Activated gamma-delta T cell treated with Interleukin-2 at 50 U/mL for 16 hours (primary cell): ENCODE measurements at regions not wholly inside any gene's neighbourhood (a gene's known extent, or its start where the extent isn't known, plus 50 kb on each side); places are given as distances from the start of the nearest gene placed in this dataset.

ENCODE experiments used
- DNase-seq: peaks from one replicate; pipeline ENCODE4 v3.0.0-alpha.2; 2020

DNA sequence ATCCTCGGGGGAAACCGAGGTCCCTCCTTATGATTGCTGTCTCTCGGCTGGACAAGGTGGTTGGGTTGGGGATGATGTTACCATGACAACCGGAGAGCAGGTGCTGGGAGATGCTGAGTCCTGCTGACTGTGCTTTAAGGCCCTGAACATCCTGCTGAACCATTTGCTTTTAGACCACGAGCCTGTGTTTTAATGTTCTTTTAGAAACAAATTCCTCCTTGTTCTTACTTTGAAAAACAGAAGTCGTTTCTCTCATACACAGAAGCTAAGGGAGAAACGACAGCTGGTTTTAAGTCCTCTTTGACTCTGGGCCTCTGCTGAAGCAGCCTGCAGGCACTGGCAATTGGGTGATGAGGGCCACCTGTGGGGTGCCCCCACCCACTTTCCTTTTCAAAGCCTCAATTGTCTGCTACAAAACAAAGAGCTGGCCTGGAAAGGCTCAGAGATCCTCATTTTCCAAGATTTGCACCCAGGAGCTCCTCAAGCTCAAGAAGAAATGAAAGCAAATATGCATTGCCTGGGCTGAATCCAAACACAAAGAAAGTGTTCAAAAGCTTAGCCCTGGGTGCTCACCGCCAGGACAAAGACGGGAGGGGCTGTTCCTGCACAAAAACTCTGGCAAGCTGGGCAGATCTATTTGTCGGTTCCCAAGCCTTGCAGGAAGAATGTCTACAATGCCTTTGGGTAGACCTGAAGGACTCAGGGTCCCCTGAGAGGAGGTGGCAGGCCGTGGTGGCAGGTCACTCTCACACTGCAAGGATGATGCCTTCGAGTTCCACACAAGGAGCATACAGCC is 90.0 kb upstream of the CLMN start:
- no peak for DNase-seq

DNA sequence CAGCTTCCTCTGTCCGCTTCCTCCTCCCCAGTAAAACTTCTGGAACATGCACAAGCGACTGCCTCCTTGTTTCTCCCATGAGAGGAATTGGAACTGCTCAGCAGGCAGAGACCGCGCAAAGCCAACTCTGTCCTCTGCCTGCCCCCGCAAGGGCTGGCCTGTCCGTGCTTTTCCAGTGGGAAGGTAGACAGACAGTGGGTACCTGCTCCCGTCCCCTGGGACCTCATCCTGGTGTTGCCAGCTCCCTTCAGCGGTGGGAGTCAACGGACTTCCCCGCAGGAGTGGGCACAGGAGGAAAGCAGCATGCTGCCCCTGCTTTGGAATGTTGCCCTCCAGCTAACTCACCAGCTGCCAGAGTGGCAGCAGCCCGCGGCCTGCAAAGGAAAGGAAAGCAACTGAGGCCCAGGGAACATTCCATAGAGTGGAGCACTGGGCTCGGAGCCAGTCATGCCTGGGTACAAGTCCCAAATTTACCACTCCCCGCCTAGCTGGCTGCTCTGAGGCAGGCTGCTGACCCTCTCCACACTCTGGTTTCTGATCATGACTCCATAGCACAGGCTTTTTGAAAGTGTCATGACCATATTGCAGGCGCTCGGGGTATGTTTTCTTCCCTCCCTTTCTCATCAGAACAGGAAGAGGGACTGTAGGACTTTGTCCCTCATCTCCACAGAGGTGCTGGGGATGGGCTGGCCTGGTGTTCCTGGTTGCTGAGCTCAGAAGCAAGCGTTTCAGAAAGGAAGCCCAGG is 89.2 kb upstream of the CLMN start:
- DNase-seq, result no peak

DNA sequence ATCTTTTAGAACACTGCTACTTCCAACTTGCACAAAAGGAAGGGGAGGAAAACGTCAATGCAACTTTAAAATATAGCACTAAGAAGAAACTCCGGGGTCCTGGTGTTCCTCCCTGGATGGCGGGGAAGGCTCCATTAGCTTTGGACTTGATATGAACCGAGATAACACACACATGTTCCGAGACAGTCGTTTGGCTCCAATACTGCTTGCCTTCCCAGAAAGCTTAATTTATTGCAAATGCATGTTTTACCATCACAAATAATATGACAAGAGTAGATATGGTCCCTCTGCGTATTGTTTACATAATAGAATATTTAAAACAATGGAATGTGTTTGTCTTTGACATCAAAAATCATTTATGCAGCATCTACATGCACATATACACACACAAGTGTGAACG is 87.6 kb upstream of the CLMN start:
- DNase-seq, result no peak

DNA sequence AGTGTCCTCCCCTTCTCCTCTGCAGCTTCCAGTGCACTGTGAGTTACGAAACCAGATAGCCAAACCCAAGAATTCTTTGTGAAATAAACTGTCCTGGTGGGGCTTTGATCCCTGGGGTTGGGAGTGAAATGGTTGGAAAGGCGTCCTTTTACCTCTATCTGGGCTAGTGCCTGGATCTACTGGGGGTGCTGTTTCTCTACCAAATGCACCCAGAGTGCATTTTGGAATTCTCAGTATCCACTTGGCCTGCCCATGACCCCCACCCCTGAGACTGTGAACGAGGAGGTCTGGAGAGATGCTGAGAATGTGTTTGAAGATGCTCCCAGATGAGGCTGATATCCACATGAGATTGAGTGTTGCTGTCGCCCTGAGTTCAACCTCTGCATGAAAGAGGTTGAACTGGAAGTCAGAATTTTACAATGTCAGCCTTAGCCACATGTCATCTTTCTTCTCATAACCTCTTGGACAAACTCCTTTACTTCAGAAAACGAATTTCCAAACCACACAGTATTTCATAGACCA is 87.1 kb upstream of the CLMN start:
- DNase-seq, result no peak

DNA sequence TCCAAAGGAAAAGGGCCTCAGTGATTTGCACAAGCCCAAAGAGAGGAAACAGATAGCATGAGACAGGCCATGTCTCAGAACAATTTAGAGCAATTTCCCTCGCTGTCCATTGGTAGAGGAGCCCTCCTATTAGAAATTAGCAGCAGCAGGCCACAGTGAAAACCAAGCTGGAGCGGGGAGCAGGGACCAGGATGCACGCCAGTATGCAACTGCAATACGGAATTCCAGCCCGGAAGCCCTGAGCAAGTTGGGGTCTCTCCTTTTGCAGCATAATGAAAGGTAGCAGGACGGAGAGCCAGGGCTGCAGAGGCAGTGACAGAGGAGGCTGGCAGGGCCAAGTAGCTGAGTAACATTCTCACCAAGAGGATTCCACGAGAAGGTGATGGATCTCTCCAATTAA is 84.9 kb upstream of the CLMN start:
- DNase-seq, result no peak

DNA sequence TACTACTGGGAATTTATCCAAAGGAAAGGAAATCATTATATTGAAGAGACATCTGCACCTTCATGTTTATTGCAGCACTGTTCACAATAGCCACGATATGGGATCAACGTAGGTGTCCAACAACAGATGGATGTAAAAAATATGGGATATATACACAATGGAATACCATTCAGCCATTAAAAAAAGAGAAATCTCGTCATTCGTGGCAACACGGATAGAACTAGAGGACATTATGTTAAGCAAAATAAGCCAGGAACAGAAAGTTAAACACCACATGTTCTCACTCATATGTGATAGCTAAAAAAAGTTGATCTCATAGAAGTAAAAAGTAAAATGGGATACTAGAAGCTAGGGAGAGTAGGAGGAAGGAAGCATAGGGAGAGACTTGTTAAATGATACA is 82.9 kb upstream of the CLMN start:
- DNase-seq, result no peak

DNA sequence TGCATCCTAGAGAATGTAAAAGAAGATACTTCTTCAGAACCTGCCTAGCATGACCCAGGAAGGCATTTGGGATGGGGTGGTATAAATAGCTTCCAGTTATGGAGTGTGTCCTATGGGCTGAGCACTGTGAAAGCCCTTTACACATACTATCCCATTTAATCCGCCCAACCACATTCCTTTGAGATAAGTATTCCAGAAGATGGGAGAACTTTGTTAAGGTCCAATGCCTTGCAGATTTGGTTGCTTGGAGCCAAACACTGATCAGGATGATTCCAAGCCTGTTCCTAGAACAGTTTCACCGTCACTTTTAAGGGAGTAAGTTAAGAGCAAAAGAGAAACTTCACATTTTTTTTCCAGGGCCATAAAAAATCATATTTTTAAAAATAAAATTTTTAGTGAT is 82.5 kb upstream of the CLMN start:
- no peak for DNase-seq

DNA sequence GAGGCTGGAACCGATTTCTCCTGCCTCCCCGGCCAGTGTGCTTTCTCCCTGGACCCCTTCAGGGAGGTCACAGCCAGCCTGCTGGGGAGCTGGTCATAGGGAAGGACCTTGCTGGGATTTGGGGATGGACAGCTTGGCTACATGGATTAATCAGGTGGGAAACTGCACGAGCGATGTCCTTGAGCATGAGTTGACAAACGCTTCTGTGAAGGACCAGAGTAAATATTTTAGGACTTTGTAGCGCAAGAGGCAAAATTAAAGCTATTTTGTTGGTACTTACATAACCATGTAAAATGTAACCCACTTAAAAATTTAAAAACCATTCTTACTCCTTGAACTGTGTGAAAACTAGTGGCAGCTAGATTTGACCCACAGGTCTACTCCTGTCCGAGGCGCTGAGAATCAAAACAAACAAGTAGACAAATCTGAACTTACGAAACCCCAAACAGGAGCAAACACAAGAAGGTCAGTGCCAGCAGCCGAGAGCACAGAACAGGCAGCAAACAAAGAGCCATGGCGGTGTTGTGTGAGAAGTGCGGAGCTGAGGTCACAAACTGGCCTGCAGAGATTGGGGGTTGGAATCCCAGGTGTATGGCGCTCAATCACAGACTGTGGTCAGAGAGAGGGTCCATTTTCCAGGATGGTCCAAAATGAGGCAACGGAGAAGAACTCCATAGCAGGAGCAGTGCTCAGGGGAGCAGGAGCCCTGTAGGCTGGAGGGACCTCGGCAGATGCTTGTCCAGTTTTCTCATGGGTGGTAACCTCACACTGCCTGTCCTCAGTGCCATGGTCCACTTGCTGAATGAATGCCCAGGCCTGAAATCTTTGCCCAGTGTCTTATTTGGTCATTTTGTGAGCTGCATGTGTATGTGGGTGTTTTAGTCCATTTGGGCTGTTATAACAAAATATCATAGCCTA is 79.2 kb upstream of the CLMN start:
- DNase-seq, result no peak

DNA sequence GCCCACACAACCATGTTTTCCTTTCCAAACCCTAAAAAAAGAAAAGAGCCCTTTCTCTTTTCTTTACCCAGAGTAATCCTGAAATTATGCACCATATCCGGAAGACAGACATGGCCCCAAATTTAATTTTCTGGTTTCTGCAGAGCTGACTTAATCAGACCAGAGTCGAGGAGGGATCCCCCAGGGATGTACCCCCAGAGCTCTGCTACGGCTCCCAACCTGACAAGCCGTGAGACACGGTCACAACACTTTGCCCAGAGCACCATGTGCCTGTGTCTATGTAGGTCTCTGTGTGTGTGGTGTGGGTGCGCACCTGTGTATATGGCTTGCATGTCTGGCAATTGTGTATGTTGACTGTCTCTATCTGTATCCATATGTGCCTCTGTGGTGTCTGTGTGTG is 77.6 kb upstream of the CLMN start:
- DNase-seq, result no peak

DNA sequence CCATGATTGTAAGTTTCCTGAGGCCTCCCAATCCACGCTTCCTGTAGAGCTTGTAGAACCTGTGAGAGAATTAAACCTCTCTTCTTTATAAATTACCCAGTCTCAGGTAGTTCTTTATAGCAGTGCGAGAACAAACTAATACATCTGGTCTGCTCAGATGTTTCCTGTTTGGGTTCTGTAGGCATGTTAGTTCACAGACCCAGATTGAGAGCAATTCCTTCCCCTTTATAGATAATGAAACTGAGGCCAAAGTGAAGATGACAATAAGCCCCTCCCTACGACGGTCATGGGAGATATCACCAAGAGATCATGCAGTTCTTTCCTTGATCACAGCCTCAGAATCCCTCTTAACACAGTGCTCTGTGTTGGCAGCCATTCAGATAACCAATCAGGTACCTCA is 76.5 kb upstream of the CLMN start:
- no peak for DNase-seq

DNA sequence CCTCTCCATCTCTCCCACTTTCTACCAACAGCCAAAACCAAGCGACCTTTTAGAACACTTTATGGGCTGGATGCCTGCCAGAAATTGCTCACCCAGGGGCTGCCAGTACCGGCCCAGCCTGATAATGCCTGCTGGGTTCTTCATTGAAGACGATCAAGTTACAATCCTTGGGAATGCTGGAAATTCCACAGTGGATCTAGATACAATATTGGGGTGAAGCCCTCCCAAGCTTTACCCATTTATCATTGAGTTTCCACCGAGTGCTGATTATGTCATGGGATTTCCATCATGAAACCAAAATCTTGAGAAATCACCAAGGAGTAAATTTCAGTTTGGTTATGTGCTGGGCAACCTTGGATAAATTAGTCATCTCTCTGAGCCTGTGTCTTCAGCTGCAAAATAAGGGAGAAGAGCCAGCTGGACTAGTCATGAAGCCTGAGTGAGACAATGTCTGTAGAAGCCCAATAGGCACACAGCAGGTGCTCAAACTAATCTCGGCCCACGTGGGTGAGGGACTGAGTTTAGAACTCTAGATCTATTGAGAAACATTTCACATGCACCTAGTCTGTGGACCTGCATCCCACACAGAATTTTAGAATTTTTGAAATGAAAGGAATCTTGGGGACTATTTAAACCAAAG is 75.5 kb upstream of the CLMN start:
- DNase-seq, result no peak

DNA sequence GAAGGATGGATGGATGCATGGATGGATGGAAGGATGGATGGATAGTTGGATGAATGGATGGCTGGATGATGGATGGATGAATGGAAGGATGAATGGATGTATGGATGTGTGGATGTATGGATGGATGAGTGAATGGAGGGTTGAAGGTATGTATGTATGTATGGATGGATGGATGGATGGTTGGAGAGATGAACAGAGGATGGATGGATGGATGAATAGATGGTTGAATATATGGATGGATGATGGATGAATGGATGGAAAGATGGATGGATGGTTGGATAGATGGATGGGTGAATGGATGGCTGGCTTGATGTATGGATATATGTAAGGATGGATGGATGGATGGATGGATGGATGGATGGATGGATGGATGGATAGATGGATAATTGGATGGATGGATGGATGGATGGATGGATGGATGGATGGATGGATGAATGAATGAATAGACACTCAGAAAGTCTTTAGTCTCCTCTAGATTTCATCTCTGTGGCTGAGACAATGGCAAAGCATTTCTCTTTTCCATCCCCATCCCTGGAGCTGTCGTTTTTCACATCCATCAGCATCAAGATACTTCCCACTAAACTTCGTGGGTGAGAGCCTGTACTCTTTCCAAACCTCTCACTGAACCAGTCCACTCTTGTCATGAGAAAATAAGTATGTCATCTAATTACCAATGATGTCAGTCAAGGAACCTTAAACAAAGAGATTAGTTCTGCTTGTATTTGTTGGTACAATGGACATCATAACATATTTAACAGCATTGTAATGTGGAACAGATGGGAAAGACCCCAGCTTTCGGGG is 74.8 kb upstream of the CLMN start:
- no peak for DNase-seq

DNA sequence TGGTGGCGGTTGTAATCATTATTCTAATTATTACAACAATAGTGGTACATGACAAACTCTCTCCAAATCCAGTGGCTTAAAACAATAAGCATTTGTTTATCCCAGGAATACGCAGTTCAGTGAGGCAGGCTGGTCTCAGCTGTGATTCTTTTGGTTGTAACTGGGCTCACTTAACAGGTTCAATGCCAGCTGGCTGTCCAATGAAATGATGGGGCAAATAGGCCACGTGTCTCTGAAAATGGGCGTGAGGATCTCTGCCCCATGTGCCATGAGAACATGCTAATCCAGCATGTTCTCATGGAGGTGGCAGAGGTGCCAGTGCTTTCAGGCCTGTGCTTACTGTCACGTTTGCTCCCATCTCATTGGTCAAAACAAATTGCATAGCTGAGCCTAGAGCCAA is 73.1 kb upstream of the CLMN start:
- DNase-seq, result no peak

DNA sequence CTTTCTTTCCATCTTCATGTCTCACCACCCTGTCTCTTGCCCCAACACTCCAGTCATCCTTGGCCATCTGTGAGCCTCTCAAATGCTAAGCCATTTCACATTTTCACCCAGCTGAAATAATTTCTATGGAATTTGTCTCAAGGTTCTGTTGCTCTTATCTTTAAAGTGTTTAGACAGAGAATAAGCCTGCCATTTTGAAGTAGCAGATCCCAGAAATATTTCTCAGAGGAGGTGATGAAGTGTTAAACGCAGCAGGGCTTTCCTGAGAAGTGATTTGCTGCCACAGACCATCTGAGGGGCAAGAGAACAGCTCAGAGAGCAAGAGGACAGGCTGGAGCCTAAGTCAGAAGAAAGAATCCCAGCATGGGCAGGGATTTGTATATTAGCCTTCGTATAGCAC is 71.6 kb upstream of the CLMN start:
- DNase-seq, result no peak

DNA sequence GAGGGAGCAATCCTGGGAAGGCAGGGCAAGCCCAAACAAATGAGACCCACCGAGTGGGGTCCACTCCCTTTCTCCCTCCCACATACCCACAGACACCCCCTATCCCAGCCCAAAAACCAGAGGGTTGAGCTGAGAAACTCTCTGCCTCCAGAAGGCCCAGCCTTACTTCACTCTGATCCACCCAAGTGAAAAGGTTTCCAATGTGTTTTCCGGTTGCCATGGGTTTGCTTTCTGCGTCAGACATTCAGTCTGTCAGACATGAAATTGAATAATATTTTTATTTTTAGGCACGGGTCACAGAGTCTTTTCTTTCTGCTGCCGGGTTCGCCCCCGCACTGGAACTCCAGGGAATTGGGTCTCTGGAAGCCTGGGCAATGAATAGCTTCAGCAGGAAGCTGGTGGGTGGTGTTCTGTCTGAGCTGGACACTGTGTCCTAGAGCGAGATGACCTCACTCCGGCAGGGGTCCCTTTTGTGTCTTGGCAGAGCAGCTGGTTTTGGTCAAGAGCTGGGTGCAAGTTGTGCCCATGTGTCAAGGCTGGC is 69.8 kb upstream of the CLMN start:
- DNase-seq, result no peak

DNA sequence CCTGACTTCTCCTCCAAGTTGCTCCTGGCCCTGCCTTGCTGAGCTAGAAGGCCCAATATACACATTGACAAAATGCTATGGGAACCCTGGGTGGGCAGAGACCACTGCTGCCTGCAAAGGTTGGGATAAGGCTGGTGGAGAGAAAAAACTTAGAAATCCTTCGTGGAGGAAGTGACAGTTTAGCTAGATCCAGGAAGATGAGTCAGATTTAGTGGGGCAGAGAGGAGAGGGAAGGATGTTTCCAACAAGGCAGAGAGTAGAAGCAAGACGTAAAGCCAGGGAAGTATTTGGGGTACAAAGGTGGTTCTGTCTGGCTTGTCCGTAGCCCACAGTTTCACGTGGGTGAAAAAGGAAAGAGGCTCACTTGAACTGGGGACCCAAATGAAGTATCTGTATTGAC is 69.0 kb upstream of the CLMN start:
- DNase-seq, result no peak

DNA sequence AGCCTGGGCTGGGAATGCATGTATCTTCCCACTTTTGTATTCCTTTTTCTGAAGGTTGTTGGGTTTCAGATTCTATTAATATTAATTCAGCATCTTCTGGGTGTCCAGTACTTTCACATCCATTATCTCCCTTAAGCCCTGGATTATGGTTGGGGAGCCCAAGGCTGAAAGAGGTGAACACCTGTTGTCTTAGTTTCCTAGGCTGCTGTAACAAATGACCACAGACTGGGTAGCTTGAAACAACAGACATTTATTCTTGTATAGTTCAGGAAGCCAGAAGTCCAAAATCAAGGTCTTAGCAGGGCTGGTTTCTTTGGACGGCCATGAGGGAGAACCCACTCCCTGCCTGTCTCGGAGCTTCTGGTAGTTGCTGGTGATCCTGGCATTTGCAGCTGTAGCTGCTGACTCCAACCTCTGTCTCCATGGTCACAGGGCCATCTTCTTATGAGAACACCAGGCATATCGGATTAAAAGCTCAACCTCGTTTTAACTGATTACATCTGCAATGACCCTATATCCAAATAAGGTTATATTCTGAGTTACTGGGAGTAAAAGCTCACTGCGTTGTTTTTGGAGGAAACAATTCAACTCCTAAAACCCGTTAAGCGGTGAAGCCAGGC is 68.2 kb upstream of the CLMN start:
- DNase-seq, result no peak

DNA sequence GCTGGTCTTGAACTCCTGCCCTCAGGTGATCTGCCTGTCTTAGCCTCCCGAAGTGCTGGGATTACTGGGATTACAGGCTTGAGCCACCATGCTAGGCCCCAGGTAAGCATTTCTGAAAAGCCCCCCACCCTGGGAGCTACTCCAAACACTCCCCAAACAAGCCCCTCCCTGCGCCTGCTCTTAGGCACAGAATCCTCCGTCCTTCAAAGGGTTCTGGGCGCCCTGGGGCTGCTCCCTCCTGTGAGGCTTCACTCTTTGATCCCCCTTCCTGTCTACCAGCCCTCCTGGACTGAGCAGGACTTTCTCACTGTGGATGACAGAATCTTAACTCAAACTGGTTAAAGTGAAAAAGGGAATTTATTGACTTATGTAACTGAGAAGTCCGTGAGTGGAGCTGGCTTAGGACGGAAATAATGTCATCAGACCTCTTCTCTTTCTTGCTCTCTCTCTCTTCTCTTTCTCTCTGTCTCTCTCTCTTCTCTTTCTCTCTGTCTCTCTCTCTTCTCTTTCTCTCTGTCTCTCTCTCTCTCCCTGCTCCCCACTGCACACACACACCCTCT is 66.9 kb upstream of the CLMN start:
- DNase-seq, result no peak

DNA sequence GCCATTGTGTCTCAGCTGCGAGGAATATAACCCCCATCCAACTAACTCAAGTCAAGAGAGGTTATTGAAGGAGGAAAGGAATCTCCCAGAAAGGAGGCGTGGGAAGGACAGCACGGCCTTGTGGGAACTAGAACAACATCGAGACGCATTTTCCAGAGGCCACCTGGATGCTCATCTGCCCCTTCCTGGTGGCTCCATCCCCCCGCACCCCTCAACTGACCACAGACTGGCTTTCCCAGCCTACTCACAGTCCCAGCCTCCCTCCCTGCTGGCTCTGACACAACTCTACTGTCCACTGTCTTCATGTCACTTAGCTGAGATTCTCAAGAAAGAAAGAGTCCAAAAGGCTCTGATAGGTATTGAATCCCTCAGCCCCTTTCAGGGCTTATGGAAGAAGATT is 66.0 kb upstream of the CLMN start:
- no peak for DNase-seq

DNA sequence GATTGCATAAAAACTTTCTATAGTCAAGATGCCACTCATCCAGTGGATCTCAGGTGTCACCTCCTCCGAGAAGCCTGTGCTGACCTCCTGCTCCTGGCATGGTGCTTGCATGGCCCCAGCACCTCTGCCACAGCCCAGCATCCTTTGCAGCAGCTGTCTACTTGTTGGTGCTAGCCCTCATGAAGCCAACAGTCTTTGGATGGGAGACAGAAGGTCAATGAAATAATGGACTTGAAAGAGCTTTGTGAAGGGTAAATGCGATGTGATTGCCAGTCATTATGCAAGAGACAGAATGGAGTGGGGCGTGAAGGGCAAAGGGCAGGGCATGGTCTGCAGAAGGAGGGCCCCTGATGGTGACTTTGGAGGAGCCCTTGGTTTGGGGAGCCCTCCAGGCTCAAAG is 63.0 kb upstream of the CLMN start:
- no peak for DNase-seq

DNA sequence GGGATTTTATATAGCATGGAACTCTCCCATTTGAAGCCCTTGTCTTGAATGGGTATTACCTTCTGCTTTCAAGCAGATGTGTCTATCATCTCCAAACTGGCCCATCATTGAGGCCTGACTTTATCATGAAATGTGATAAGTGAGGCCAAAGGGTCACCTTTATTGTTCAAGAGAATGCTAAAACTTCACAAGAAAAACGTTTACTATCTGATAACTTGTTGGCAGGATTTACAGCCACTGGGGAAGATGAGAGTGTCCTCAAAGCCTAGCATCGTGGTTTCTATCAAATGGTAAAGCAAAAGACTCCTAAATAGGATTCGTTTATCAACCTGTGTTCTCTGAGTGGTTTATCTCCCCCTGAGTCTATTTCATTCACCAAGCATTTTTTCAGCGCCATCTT is 62.0 kb upstream of the CLMN start:
- no peak for DNase-seq
